22Rv1 (cell line): ENCODE measurements at regions not wholly inside any gene's neighbourhood (a gene's known extent, or its start where the extent isn't known, plus 50 kb on each side); places are given as distances from the start of the nearest gene placed in this dataset.

Experiments
- H3K27ac ChIP-seq: fragments of 450-650 bp; 2 replicates; pipeline ENCODE4 v1.5.1; 2017
- CTCF ChIP-seq: fragments of 450-650 bp; IDR thresholded peaks from 2 replicates; pipeline ENCODE4 v1.5.1; 2017; ENCODE audit warnings: mild to moderate bottlenecking
- ZFX ChIP-seq: fragments of 450-650 bp; IDR thresholded peaks from 2 replicates; pipeline ENCODE4 v1.6.1; 2017; ENCODE audit warnings: antibody characterized with exemption, borderline replicate concordance

GRCh38 chr16:73131156-73131862 is 83.4 kb upstream of the ZFHX3 start:
- H3K27ac ChIP-seq: no peak overlapping the region
- TF ChIP-seq CTCF (no peak), ZFX (no peak)

- TF ChIP-seq CTCF: no peak
- no peak for TF ChIP-seq ZFX
- no peak overlapping the region for H3K27ac ChIP-seq
Measured at GRCh38 chr16:73129455-73129854, 81.5 kb upstream of the ZFHX3 start.

- H3K27ac ChIP-seq: no peak overlapping the region
- no peak for TF ChIP-seq ZFX
- no peak for TF ChIP-seq CTCF
Measured at GRCh38 chr16:73126525-73126853, 78.6 kb upstream of the ZFHX3 start.

- TF ChIP-seq ZFX: no peak
- no peak for TF ChIP-seq CTCF
Measured at GRCh38 chr16:73125850-73126524, 78.1 kb upstream of the ZFHX3 start.

GRCh38 chr16:73124665-73125375 is 76.9 kb upstream of the ZFHX3 start:
- H3K27ac ChIP-seq: no peak overlapping the region
- TF ChIP-seq CTCF (no peak), ZFX (no peak)

More at GRCh38 chr16:73125850-73126524, 78.1 kb upstream of the ZFHX3 start:
- no peak overlapping the region for H3K27ac ChIP-seq

GRCh38 chr16:73124097-73124652 is 76.2 kb upstream of the ZFHX3 start:
- no peak overlapping the region for H3K27ac ChIP-seq
- TF ChIP-seq CTCF (no peak), ZFX (no peak)
